HL-60 (cell line): ENCODE measurements at regions not wholly inside any gene's neighbourhood (a gene's known extent, or its start where the extent isn't known, plus 50 kb on each side); places are given as distances from the start of the nearest gene placed in this dataset.
"Not testable (repeated sequence)": the region's sequence is repeated elsewhere in the genome, so short reads cannot be mapped to it uniquely, and the experiment has no call there.

Source experiments
- DNase-seq, 2 experiments: peaks; one replicate each; pipeline ENCODE4 v3.0.0-alpha.2; 2010 to 2020; ENCODE audit warnings: low read depth in 1 of 2, low spot score in 1 of 2
- H3K27ac ChIP-seq: fragments of 250-450 bp; sonication (Bioruptor Pico); replicated peaks from 2 replicates; pipeline ENCODE4 v1.5.1; 2020; ENCODE audit warnings: mild to moderate bottlenecking, moderate library complexity
- H3K27me3 ChIP-seq: fragments of 250-450 bp; sonication (Bioruptor Pico); 2 replicates; pipeline ENCODE4 v1.5.1; 2021; ENCODE audit warnings: mild to moderate bottlenecking, moderate library complexity; ENCODE audit not compliant: insufficient read depth, poor library complexity, severe bottlenecking
- H3K4me3 ChIP-seq: replicated peaks from 2 replicates; pipeline ENCODE4 v1.5.1; 2011; ENCODE audit warnings: mild to moderate bottlenecking, control low read depth, low read length; ENCODE audit not compliant: insufficient read depth
- GABPA ChIP-seq: IDR thresholded peaks from 2 replicates; pipeline ENCODE4 v1.6.1; 2012; ENCODE audit warnings: low read depth
- POLR2AphosphoS5 ChIP-seq: IDR thresholded peaks from 2 replicates; pipeline ENCODE4 v1.6.1; 2012; ENCODE audit warnings: low read depth
- SPI1 ChIP-seq: IDR thresholded peaks from 2 replicates; pipeline ENCODE4 v1.6.1; 2012; ENCODE audit warnings: low read depth, mild to moderate bottlenecking, borderline replicate concordance
- TF ChIP-seq, protein P1 (sequence below): IDR thresholded peaks from one replicate; pipeline ENCODE4 v1.5.1; 2011; ENCODE audit warnings: low read length, control low read depth, inconsistent platforms; ENCODE audit not compliant: insufficient read depth
- TF ChIP-seq, protein P2 (sequence below): IDR thresholded peaks from 2 replicates; pipeline ENCODE4 v1.6.1; 2012; ENCODE audit warnings: low read depth; ENCODE audit not compliant: insufficient replicate concordance

DNA sequence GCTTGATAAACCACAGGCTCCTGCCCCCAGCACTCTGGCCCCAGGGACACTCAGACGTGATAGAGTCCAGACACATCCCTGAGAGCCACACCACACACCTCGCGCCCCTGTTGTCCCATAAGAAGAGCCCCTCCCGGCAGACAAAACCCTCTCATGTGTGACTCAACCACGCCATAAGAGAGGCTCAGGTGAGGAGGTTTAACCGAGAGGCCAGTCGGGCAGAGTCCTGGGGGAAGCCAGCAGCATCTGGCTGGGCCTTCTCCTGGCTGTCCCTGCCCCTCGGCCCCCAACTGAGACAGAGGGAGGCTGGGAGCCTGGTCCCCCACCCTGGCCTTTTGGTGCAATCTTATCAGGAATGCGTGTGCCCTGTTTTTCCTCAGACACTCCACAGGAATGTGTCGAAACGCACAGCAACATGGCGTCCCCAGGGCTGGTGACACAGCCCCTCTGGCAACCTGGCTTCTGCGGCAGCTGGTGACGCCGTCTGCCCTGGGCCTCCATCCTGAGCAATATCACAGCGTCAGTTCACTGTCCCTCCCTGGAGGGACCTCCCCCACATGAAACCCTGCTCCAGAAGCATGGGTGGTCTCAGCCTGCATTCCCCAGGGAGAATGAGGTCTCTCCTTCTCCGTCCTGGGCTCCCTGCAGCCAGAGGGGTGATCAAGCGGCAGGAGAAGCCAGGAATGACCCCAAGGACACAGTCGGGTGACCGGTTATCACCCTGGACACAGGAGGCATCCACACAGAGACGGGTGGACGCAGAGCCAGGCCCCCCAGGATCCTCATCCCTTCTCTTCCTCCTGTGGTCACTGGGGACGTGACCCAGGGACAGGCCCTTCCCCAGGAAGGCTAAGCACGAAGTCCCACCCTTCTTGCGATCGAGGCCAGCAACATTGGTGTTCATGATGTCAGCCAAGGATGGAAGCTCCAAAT lies 156.6 kb upstream of the AFDN start:
- no peaks in the 10 kb centered on the region for H3K27me3 ChIP-seq
- H3K4me3 ChIP-seq, result no peak overlapping the region
- H3K27ac ChIP-seq, result no peak overlapping the region
- no peak for DNase-seq
- TF ChIP-seq SPI1 (no peak), GABPA (no peak), POLR2AphosphoS5 (no peak)
- TF ChIP-seq, protein P1, sequence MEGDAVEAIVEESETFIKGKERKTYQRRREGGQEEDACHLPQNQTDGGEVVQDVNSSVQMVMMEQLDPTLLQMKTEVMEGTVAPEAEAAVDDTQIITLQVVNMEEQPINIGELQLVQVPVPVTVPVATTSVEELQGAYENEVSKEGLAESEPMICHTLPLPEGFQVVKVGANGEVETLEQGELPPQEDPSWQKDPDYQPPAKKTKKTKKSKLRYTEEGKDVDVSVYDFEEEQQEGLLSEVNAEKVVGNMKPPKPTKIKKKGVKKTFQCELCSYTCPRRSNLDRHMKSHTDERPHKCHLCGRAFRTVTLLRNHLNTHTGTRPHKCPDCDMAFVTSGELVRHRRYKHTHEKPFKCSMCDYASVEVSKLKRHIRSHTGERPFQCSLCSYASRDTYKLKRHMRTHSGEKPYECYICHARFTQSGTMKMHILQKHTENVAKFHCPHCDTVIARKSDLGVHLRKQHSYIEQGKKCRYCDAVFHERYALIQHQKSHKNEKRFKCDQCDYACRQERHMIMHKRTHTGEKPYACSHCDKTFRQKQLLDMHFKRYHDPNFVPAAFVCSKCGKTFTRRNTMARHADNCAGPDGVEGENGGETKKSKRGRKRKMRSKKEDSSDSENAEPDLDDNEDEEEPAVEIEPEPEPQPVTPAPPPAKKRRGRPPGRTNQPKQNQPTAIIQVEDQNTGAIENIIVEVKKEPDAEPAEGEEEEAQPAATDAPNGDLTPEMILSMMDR, result no peak
- TF ChIP-seq, protein P2, sequence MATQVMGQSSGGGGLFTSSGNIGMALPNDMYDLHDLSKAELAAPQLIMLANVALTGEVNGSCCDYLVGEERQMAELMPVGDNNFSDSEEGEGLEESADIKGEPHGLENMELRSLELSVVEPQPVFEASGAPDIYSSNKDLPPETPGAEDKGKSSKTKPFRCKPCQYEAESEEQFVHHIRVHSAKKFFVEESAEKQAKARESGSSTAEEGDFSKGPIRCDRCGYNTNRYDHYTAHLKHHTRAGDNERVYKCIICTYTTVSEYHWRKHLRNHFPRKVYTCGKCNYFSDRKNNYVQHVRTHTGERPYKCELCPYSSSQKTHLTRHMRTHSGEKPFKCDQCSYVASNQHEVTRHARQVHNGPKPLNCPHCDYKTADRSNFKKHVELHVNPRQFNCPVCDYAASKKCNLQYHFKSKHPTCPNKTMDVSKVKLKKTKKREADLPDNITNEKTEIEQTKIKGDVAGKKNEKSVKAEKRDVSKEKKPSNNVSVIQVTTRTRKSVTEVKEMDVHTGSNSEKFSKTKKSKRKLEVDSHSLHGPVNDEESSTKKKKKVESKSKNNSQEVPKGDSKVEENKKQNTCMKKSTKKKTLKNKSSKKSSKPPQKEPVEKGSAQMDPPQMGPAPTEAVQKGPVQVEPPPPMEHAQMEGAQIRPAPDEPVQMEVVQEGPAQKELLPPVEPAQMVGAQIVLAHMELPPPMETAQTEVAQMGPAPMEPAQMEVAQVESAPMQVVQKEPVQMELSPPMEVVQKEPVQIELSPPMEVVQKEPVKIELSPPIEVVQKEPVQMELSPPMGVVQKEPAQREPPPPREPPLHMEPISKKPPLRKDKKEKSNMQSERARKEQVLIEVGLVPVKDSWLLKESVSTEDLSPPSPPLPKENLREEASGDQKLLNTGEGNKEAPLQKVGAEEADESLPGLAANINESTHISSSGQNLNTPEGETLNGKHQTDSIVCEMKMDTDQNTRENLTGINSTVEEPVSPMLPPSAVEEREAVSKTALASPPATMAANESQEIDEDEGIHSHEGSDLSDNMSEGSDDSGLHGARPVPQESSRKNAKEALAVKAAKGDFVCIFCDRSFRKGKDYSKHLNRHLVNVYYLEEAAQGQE, result no peak

DNA sequence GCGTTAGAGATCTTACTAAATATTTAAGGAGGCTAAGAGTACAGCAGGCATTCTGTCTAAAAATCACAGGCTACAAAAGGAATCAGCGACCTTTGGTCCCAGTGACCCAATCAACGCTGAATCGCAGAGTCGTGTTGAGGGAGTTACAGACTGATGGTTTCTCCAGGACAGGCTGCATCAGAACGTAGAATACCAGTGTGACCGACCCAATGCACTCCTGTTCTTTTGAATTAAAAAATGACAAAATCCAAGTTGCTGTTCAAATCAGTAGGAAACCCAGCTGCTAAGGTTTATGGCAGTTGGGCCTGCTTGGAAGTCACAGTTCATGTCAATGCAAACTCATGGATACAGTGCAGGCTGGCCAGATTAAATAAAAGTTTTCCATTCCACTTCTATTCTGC lies 155.8 kb upstream of the AFDN start:
- DNase-seq, result no peak
- H3K4me3 ChIP-seq, result no peak overlapping the region
- H3K27me3 ChIP-seq, result no peaks in the 10 kb centered on the region
- TF ChIP-seq, protein P2, result no peak
- TF ChIP-seq POLR2AphosphoS5, result no peak
- TF ChIP-seq, protein P1, result no peak
- TF ChIP-seq SPI1, result no peak
- no peak for TF ChIP-seq GABPA
- H3K27ac ChIP-seq, result no peak overlapping the region

DNA sequence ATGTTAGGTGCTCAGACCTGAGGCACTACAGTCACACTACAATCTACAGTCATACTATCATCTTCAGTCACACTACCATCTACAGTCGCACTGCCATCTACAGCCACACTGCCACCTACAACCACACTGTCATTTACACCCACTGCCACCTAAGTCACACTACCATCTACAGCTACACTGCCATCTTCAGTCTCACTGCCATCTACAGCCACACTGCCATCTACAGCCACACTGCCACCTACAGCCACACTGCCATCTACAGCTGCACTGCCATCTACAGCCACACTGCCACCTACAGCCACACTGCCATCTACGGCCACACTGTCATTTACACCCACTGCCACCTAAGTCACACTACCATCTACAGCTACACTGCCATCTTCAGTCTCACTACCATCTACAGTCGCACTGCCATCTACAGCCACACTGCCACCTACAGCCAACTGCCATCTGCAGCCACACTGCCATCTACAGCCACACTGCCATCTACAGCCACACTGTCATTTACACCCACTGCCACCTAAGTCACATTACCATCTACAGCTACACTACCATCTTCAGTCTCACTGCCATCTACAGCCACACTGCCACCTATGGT lies 155.2 kb upstream of the AFDN start:
- H3K4me3 ChIP-seq, DNase-seq, H3K27ac ChIP-seq, H3K27me3 ChIP-seq: not testable (repeated sequence)

DNA sequence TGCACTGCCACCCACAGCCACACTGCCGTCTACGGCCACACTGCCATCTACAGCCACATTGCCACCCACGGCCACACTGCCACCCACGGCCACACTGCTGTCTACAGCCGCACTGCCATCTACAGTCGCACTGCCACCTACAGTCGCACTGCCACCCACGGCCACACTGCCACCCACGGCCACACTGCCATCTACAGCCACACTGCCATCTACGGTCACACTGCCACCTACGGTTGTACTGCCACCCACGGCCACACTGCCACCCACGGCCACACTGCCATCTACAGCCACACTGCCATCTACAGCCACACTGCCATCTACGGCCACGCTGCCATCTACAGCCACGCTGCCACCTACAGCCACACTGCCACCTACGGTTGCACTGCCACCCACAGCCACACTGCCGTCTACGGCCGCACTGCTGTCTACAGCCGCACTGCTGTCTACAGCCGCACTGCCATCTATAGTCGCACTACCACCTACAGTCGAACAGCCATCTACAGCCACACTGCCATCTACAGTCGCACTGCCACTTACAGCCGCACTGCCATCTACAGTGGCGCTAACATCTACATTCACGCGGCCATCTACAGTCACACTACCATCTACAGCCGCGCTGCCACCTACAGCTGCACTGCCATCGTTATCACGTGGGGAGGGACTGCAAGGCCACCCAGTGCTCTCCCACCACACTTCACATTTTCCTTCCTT lies 154.6 kb upstream of the AFDN start:
- peaks cover under 1% of the 10 kb centered on the region for H3K27me3 ChIP-seq
- no peak overlapping the region for H3K4me3 ChIP-seq
- H3K27ac ChIP-seq, result no peak overlapping the region
- TF ChIP-seq SPI1 (no peak), POLR2AphosphoS5 (no peak), GABPA (no peak)
- TF ChIP-seq, protein P1, result no peak
- TF ChIP-seq, protein P2, result no peak
- DNase-seq, result no peak
